ENCODE measurements at regions not wholly inside any gene's neighbourhood (a gene's known extent, or its start where the extent isn't known, plus 50 kb on each side); places are given as distances from the start of the nearest gene placed in this dataset.

DNA sequence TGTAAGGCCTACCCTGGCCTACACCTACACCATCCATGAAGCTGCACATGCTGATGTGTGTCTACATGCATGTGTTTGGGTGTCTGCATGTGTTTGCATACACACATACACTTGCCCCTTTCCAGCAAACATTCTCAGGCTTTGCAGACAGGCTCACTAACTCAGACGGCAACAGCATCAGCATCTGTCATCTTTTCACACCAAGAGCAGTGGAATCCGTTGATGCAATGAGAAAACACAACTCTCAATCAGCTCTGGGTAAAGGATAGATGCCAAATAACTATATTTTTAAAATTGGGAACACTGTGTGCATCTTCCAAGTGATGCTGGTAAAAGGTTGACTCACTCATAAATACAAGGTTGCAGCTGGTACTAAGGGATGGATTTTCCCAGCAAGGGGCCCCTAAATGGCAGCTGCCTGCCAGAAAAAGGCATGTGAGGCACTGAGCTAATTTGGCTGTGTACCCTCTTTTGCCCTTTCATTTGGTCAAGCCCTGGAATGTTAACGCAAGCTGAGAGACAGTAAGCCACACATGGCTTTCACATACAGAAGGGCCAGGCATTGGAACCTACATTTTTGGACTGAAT, 296.3 kb upstream of the NPSR1 start:
- DNase-seq (ENCODE audit: insufficient read length, low spot score) (no peak), FAIRE-seq (no peak)
- TF ChIP-seq TAF1 (IDR thresholded peaks at IDR 0.05; ENCODE audit: low read depth, low read length) (no peak), POLR2A (IDR thresholded peaks at IDR 0.05; ENCODE audit: low read depth, low read length) (no peak), POLR2AphosphoS5 (IDR thresholded peaks at IDR 0.05; ENCODE audit: low read depth, low read length) (no peak), PAX5 (IDR thresholded peaks at IDR 0.05; ENCODE audit: insufficient read depth, low read length, severe bottlenecking) (no peak), POU2F2 (IDR thresholded peaks at IDR 0.05; ENCODE audit: low read depth, low read length) (no peak), SPI1 (IDR thresholded peaks at IDR 0.05; ENCODE audit: low read depth, low read length) (no peak)

DNA sequence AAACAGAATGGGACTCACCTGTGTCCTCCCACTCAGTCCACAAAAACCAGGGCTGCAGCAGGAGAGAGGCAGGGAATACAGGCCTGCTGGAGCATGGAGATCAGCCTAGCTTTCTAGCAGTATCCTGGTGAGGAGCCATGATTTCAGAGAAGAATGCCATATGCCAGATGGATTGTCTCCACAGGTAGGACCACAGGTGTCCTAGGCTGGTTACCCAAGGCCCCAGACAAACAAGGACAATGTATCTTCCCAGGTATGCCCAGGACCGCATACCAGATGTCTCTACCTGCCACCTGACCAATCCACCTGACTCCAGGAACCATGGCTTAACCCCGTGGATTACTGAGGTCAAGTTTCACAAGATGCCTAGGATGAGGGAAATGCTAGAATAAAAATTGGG, 295.4 kb upstream of the NPSR1 start:
- no peak for DNase-seq (ENCODE audit: insufficient read length, low spot score)
- TF ChIP-seq SPI1 (IDR thresholded peaks at IDR 0.05; ENCODE audit: low read depth, low read length) (no peak), POLR2A (IDR thresholded peaks at IDR 0.05; ENCODE audit: low read depth, low read length) (no peak), POLR2AphosphoS5 (IDR thresholded peaks at IDR 0.05; ENCODE audit: low read depth, low read length) (no peak), TAF1 (IDR thresholded peaks at IDR 0.05; ENCODE audit: low read depth, low read length) (no peak), PAX5 (IDR thresholded peaks at IDR 0.05; ENCODE audit: insufficient read depth, low read length, severe bottlenecking) (no peak), POU2F2 (IDR thresholded peaks at IDR 0.05; ENCODE audit: low read depth, low read length) (no peak)
- no peak for FAIRE-seq

DNA sequence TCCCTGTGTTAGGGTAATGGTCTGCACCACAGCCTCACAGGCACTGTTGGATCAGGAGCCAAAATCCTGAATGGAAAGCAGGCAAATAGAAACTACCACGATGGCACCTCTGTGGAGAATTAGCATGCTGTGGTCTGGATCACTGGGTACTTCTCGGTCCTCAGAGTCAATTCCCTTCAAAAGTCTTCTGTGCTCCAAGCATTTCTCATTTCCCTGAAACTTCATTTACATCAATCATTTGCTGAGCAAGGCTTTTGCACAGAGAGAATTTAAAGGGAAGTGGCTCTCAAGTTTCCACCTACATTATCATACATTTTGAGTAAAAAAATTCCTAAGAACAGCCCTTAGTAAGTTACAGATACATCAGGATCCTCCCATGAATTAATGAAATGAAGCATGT, 293.9 kb upstream of the NPSR1 start:
- TF ChIP-seq POU2F2 (IDR thresholded peaks at IDR 0.05; ENCODE audit: low read depth, low read length), result no peak
- TF ChIP-seq PAX5 (IDR thresholded peaks at IDR 0.05; ENCODE audit: insufficient read depth, low read length, severe bottlenecking), result no peak
- TF ChIP-seq TAF1 (IDR thresholded peaks at IDR 0.05; ENCODE audit: low read depth, low read length), result no peak
- TF ChIP-seq SPI1 (IDR thresholded peaks at IDR 0.05; ENCODE audit: low read depth, low read length), result no peak
- TF ChIP-seq POLR2AphosphoS5 (IDR thresholded peaks at IDR 0.05; ENCODE audit: low read depth, low read length), result no peak
- TF ChIP-seq POLR2A (IDR thresholded peaks at IDR 0.05; ENCODE audit: low read depth, low read length), result no peak
- DNase-seq (ENCODE audit: insufficient read length, low spot score), result no peak
- no peak for FAIRE-seq

DNA sequence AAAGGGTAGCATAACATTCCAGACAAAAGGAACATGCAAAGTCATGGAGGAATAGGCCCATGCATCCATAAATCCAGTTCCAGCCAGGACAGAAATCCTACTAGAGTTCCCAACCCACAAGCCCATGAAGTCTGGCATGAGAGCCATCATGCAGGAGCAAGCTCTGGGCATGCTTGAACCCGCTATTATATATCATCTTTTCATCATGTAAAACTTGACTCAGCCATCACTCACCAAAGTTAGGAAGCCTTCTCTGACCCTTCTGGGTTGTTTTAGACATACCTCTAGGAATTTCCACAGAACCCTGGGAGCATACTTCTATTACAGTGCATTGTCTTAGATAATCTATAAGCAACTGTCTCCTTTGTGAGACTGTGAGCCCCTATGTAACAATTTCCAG, 293.0 kb upstream of the NPSR1 start:
- FAIRE-seq (no peak), DNase-seq (ENCODE audit: insufficient read length, low spot score) (no peak)
- no peak for TF ChIP-seq POLR2AphosphoS5 (IDR thresholded peaks at IDR 0.05; ENCODE audit: low read depth, low read length)
- no peak for TF ChIP-seq TAF1 (IDR thresholded peaks at IDR 0.05; ENCODE audit: low read depth, low read length)
- TF ChIP-seq PAX5 (IDR thresholded peaks at IDR 0.05; ENCODE audit: insufficient read depth, low read length, severe bottlenecking), result no peak
- TF ChIP-seq SPI1 (IDR thresholded peaks at IDR 0.05; ENCODE audit: low read depth, low read length), result no peak
- no peak for TF ChIP-seq POU2F2 (IDR thresholded peaks at IDR 0.05; ENCODE audit: low read depth, low read length)
- no peak for TF ChIP-seq POLR2A (IDR thresholded peaks at IDR 0.05; ENCODE audit: low read depth, low read length)

DNA sequence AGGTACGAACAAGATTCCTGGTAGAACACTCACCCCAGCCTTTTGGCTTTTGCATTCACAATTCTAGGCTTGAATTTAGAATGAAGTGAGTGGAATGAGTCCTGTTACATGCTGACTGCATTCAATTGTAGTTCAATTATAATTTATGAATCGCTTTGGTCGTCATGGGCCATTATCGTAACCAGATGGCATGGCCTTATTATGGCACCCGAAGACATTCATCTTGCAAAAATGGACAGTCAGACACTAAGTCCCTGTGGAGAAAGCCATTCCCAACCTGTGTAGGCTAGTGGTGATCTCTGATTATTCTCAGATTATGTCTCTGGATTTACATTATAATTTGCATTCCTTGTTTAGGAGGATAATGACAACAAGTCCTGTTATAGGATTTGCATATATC, 292.4 kb upstream of the NPSR1 start:
- DNase-seq (ENCODE audit: insufficient read length, low spot score) (no peak), FAIRE-seq (no peak)
- no peak for TF ChIP-seq POLR2AphosphoS5 (IDR thresholded peaks at IDR 0.05; ENCODE audit: low read depth, low read length)
- no peak for TF ChIP-seq POLR2A (IDR thresholded peaks at IDR 0.05; ENCODE audit: low read depth, low read length)
- TF ChIP-seq PAX5 (IDR thresholded peaks at IDR 0.05; ENCODE audit: insufficient read depth, low read length, severe bottlenecking), result no peak
- TF ChIP-seq SPI1 (IDR thresholded peaks at IDR 0.05; ENCODE audit: low read depth, low read length), result no peak
- no peak for TF ChIP-seq TAF1 (IDR thresholded peaks at IDR 0.05; ENCODE audit: low read depth, low read length)
- no peak for TF ChIP-seq POU2F2 (IDR thresholded peaks at IDR 0.05; ENCODE audit: low read depth, low read length)

DNA sequence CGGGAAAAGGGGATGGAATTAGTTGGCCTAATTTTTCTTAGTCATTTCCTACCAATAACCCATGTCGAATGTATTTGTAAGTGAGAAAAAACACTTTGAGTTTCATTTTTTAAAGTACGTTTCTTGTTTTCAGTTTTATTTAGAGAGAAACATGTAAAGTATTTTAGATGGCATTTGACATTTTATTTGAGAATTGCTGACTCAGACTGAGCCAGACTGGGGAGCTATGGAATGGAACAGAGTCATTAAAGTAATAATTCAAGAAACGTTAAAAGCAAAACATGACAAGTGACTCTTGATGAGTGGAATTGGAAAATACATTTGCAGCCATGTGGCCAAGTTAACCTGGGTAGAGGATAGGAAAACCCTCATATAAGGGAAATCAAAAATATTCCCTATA, 286.1 kb upstream of the NPSR1 start:
- TF ChIP-seq POLR2AphosphoS5 (IDR thresholded peaks at IDR 0.05; ENCODE audit: low read depth, low read length), result no peak
- no peak for TF ChIP-seq TAF1 (IDR thresholded peaks at IDR 0.05; ENCODE audit: low read depth, low read length)
- no peak for TF ChIP-seq PAX5 (IDR thresholded peaks at IDR 0.05; ENCODE audit: insufficient read depth, low read length, severe bottlenecking)
- no peak for TF ChIP-seq POU2F2 (IDR thresholded peaks at IDR 0.05; ENCODE audit: low read depth, low read length)
- no peak for TF ChIP-seq POLR2A (IDR thresholded peaks at IDR 0.05; ENCODE audit: low read depth, low read length)
- TF ChIP-seq SPI1 (IDR thresholded peaks at IDR 0.05; ENCODE audit: low read depth, low read length), result no peak
- DNase-seq (ENCODE audit: insufficient read length, low spot score), result no peak
- no peak for FAIRE-seq

DNA sequence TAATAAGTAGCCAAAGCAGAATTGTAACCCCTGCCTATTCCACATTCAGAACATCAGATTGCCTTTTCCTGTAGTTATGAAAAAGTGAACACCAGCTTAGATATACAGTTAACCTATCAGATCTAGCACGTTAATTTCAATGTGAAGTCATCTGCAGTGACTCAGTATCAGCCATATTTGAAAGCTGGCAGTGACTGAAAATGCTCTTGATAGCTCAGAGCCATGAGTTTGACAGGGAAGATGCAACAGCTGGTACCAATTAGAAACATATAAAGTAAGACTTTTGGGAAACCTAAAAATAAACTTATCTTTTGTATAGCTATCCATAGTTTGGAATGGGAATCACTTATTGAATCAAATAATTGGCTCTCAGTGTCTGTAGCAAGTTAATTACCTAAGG, 284.1 kb upstream of the NPSR1 start:
- FAIRE-seq (no peak), DNase-seq (ENCODE audit: insufficient read length, low spot score) (no peak)

DNA sequence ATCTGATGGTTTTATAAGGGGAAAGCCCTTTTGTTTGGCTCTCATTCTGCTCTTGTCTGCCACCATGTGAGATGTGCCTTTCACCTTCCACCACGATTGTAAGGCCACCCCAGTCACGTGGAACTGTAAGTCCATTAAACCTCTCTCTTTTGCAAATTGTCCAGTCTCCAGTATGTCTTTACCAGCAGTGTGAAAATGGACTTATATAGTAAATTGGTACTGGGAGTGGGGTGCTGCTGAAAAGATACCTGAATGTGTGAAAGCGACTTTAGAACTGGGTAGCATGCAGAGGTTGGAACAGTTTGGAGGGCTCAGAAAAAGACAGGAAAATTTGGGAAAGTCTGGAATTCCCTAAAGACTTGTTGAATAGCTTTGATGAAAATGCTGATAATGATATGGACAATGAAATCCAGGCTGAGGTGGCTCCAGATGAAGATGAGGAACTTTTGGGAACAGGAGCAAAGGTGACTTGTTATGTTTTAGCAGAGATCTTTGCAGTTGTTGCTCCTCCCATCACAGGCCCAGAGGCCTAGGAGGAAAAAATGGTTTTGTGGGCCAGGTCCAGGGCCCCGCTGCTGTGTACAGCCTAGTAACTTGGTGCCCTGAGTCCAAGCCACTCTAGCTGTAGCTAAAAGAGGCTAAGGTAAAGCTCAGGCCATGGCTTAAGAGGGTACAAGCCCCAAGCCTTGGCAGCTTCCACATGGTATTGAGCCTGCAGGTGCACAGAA, 275.7 kb upstream of the NPSR1 start:
- DNase-seq (ENCODE audit: insufficient read length, low spot score), result no peak
- FAIRE-seq, result no peak
- TF ChIP-seq PAX5 (IDR thresholded peaks at IDR 0.05; ENCODE audit: insufficient read depth, low read length, severe bottlenecking) (no peak), POU2F2 (IDR thresholded peaks at IDR 0.05; ENCODE audit: low read depth, low read length) (no peak), SPI1 (IDR thresholded peaks at IDR 0.05; ENCODE audit: low read depth, low read length) (no peak), TAF1 (IDR thresholded peaks at IDR 0.05; ENCODE audit: low read depth, low read length) (no peak), POLR2A (IDR thresholded peaks at IDR 0.05; ENCODE audit: low read depth, low read length) (no peak), POLR2AphosphoS5 (IDR thresholded peaks at IDR 0.05; ENCODE audit: low read depth, low read length) (no peak)

More for the DNA sequence above, 284.1 kb upstream of the NPSR1 start:
- TF ChIP-seq POLR2AphosphoS5 (IDR thresholded peaks at IDR 0.05; ENCODE audit: low read depth, low read length) (no peak), POLR2A (IDR thresholded peaks at IDR 0.05; ENCODE audit: low read depth, low read length) (no peak), PAX5 (IDR thresholded peaks at IDR 0.05; ENCODE audit: insufficient read depth, low read length, severe bottlenecking) (no peak), POU2F2 (IDR thresholded peaks at IDR 0.05; ENCODE audit: low read depth, low read length) (no peak), SPI1 (IDR thresholded peaks at IDR 0.05; ENCODE audit: low read depth, low read length) (no peak), TAF1 (IDR thresholded peaks at IDR 0.05; ENCODE audit: low read depth, low read length) (no peak)

DNA sequence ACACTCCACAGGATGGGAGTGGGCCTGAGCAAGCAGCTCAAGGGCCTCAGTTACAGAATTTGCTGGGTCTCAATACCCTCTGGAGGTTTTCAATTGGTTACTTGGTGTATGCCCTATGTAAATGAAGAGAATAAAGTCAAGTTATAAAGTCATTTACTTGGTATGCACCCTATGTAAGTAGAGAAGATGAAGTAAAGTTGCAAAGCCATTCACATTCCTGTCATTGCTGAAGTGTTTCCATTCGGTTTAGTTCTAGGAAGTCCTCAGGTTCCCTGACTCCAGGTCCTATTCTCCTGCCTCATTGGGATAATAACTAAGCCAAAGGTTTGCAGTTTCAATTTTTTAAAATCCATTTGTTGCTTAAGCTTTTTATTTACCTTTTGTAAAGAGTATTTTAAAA, 272.6 kb upstream of the NPSR1 start:
- TF ChIP-seq POLR2A (IDR thresholded peaks at IDR 0.05; ENCODE audit: low read depth, low read length), result no peak
- TF ChIP-seq POLR2AphosphoS5 (IDR thresholded peaks at IDR 0.05; ENCODE audit: low read depth, low read length), result no peak
- no peak for TF ChIP-seq PAX5 (IDR thresholded peaks at IDR 0.05; ENCODE audit: insufficient read depth, low read length, severe bottlenecking)
- no peak for TF ChIP-seq SPI1 (IDR thresholded peaks at IDR 0.05; ENCODE audit: low read depth, low read length)
- no peak for TF ChIP-seq TAF1 (IDR thresholded peaks at IDR 0.05; ENCODE audit: low read depth, low read length)
- TF ChIP-seq POU2F2 (IDR thresholded peaks at IDR 0.05; ENCODE audit: low read depth, low read length), result no peak
- FAIRE-seq (no peak), DNase-seq (ENCODE audit: insufficient read length, low spot score) (no peak)
